HCT116 (cell line): ENCODE measurements at regions not wholly inside any gene's neighbourhood (a gene's known extent, or its start where the extent isn't known, plus 50 kb on each side); places are given as distances from the start of the nearest gene placed in this dataset.

Experiments used
- ATAC-seq: fragments of 200-7000 bp; cut with Tn5 transposase; 2 replicates; pipeline ENCODE4 v1.9.1; 2020; ENCODE audit warnings: mild to moderate bottlenecking, moderate library complexity
- BruUV-seq: library from RNA; stranded (reverse); fragments of 400-500 nt; replicated peaks from 2 replicates; lab custom pipeline; 2021; lab: Mats Ljungman, UMichigan
- CTCF ChIA-PET: fragments of 300-600 bp; sonication (Branson Sonifier 250); formaldehyde crosslinking; loops from one replicate; lab custom pipeline; 2021; ENCODE audit warnings: antibody characterized with exemption; lab: Charles Lee
- POLR2A ChIA-PET: fragments of 300-600, 350-600 bp; sonication (Branson Sonifier 250); formaldehyde crosslinking; loops from one replicate; lab custom pipeline; 2021; ENCODE audit warnings: antibody characterized with exemption; lab: Charles Lee
- RAD21 ChIA-PET, 2 experiments: fragments of 300-600 bp; sonication (Branson Sonifier 250); formaldehyde crosslinking; loops; one replicate each; lab custom pipeline; 2023; ENCODE audit warnings: low total read pairs in 2 of 2; ENCODE audit not compliant: uncharacterized antibody in 2 of 2, unreplicated experiment in 2 of 2, low non-redundant PET in 1 of 2; lab: Charles Lee
- DNase-seq: peaks from one replicate; pipeline ENCODE4 v3.0.0-alpha.2; 2010; ENCODE audit warnings: low read depth, low spot score
- H2AFZ ChIP-seq: fragments of 200-600 bp; shearing (Covaris generic), sonication (generic); 2 replicates; pipeline ENCODE4 v1.6.1; 2017; ENCODE audit warnings: low read depth, mixed run types, mixed read lengths, antibody characterized with exemption, low read length; ENCODE audit not compliant: poor library complexity, severe bottlenecking
- H3K27ac ChIP-seq: 2 replicates; pipeline ENCODE4 v1.5.1; 2012; ENCODE audit warnings: low read depth, low read length
- H3K27me3 ChIP-seq: fragments of 200-600 bp; sonication (generic); 2 replicates; pipeline ENCODE4 v1.6.1; 2016; ENCODE audit warnings: mixed run types, low read length, mixed read lengths; ENCODE audit not compliant: insufficient read depth
- H3K36me3 ChIP-seq, 2 experiments: fragments of 200-500 bp in 1 of 2; fragments of 200-600 bp in 1 of 2; sonication (Bioruptor generic) in 1 of 2; sonication (generic) in 1 of 2; 2 replicates each; pipeline versions ENCODE4 v1.5.1 to v1.6.1; 2014 to 2016; ENCODE audit warnings: low read length in 2 of 2, inconsistent platforms in 1 of 2, mixed read lengths in 1 of 2, mixed run types in 1 of 2; ENCODE audit not compliant: insufficient read depth in 2 of 2, control insufficient read depth in 1 of 2
- H3K4me1 ChIP-seq, 2 experiments: fragments of 200-600 bp in 1 of 2; sonication (generic) in 1 of 2; 2 replicates each; pipeline versions ENCODE4 v1.5.1 to v1.6.1; 2012 to 2017; ENCODE audit warnings: low read length in 2 of 2, inconsistent platforms in 1 of 2, mild to moderate bottlenecking in 1 of 2, mixed read lengths in 1 of 2, mixed run types in 1 of 2, moderate library complexity in 1 of 2; ENCODE audit not compliant: insufficient read depth in 2 of 2, control insufficient read depth in 1 of 2
- H3K4me2 ChIP-seq: fragments of 200-600 bp; sonication (generic); 2 replicates; pipeline ENCODE4 v1.6.1; 2017; ENCODE audit warnings: mixed run types, low read length, mixed read lengths
- H3K4me3 ChIP-seq, 2 experiments: fragments of 200-600 bp in 1 of 2; sonication (generic) in 1 of 2; replicated peaks in 1 of 2; 2 replicates each; pipeline ENCODE4 v1.5.1; 2011 to 2016; ENCODE audit warnings: low read length in 2 of 2, control low read depth in 1 of 2, low read depth in 1 of 2, mild to moderate bottlenecking in 1 of 2, mixed read lengths in 1 of 2, mixed run types in 1 of 2
- H3K79me2 ChIP-seq: fragments of 200-600 bp; sonication (generic); 2 replicates; pipeline ENCODE4 v1.6.1; 2017; ENCODE audit warnings: mild to moderate bottlenecking, mixed run types, low read length, moderate library complexity, mixed read lengths; ENCODE audit not compliant: insufficient read depth
- H3K9ac ChIP-seq: fragments of 200-600 bp; sonication (generic); 2 replicates; pipeline ENCODE4 v1.6.1; 2016; ENCODE audit warnings: low read length, mixed read lengths
- H3K9me2 ChIP-seq: fragments of 200-600 bp; sonication (generic), shearing (Covaris generic); 2 replicates; pipeline ENCODE4 v1.6.1; 2017; ENCODE audit warnings: mixed run types, mild to moderate bottlenecking, moderate library complexity; ENCODE audit not compliant: insufficient read depth
- H3K9me3 ChIP-seq, 2 experiments: fragments of 200-500 bp in 1 of 2; fragments of 200-600 bp in 1 of 2; sonication (Bioruptor generic) in 1 of 2; sonication (generic) in 1 of 2; 2 replicates each; pipeline ENCODE4 v1.6.1; 2014 to 2017; ENCODE audit warnings: low read length in 2 of 2, mixed read lengths in 2 of 2, inconsistent platforms in 1 of 2, low read depth in 1 of 2, mild to moderate bottlenecking in 1 of 2, mixed run types in 1 of 2, moderate library complexity in 1 of 2; ENCODE audit not compliant: control insufficient read depth in 1 of 2, insufficient read depth in 1 of 2
- H4K20me1 ChIP-seq: fragments of 200-600 bp; sonication (generic), shearing (Covaris generic); 2 replicates; pipeline ENCODE4 v1.6.1; 2017; ENCODE audit warnings: mixed run types, mild to moderate bottlenecking, moderate library complexity; ENCODE audit not compliant: insufficient read depth
- CBX3 ChIP-seq: IDR thresholded peaks from 2 replicates; pipeline ENCODE4 v1.6.1; 2012; ENCODE audit warnings: low read depth
- CEBPB ChIP-seq: IDR thresholded peaks from 2 replicates; pipeline ENCODE4 v1.6.1; 2012; ENCODE audit warnings: low read depth
- EGR1 ChIP-seq: IDR thresholded peaks from 2 replicates; pipeline ENCODE4 v1.6.1; 2012; ENCODE audit warnings: low read depth
- EZH2 ChIP-seq: fragments of 200-600 bp; sonication (generic); IDR thresholded peaks from 2 replicates; pipeline ENCODE4 v1.6.1; 2017; ENCODE audit warnings: antibody characterized with exemption, mixed run types
- EZH2phosphoT487 ChIP-seq: fragments of 200-600 bp; IDR thresholded peaks from 2 replicates; pipeline ENCODE4 v1.6.1; 2018; ENCODE audit warnings: antibody characterized with exemption, borderline replicate concordance
- FOSL1 ChIP-seq: IDR thresholded peaks from 2 replicates; pipeline ENCODE4 v1.6.1; 2012; ENCODE audit warnings: low read depth
- JUND ChIP-seq: IDR thresholded peaks from 2 replicates; pipeline ENCODE4 v1.6.1; 2012
- POLR2A ChIP-seq: IDR thresholded peaks from 2 replicates; pipeline ENCODE4 v1.7.0; 2011; ENCODE audit warnings: borderline replicate concordance; ENCODE audit not compliant: insufficient read depth, insufficient read length; ENCODE audit errors: extremely low read depth
- POLR2AphosphoS5 ChIP-seq: IDR thresholded peaks from 2 replicates; pipeline ENCODE4 v1.6.1; 2011; ENCODE audit warnings: mild to moderate bottlenecking, low read depth, low read length, moderate library complexity
- RAD21 ChIP-seq: IDR thresholded peaks from 2 replicates; pipeline ENCODE4 v1.6.1; 2012; ENCODE audit warnings: low read depth, mild to moderate bottlenecking
- SIN3A ChIP-seq: IDR thresholded peaks from 2 replicates; pipeline ENCODE4 v1.6.1; 2012; ENCODE audit warnings: low read depth
- SP1 ChIP-seq: IDR thresholded peaks from 2 replicates; pipeline ENCODE4 v1.6.1; 2012; ENCODE audit warnings: low read depth
- SRF ChIP-seq: IDR thresholded peaks from 2 replicates; pipeline ENCODE4 v1.6.1; 2012; ENCODE audit warnings: low read depth
- YY1 ChIP-seq: IDR thresholded peaks from 2 replicates; pipeline ENCODE4 v1.6.1; 2011; ENCODE audit warnings: low read length, low read depth, moderate library complexity, mild to moderate bottlenecking; ENCODE audit not compliant: insufficient replicate concordance; ENCODE audit errors: extremely low read depth
- ZFX ChIP-seq: fragments of 450-650 bp; IDR thresholded peaks from 2 replicates; pipeline ENCODE4 v1.6.1; 2017
- intact Hi-C: fragments of 100-400 bp; cut with micrococcal nuclease; formaldehyde crosslinking; loops from 2 replicates; pipeline ENCODE4 v1.10.0; 2022
- TF ChIP-seq, protein P1 (sequence below), 3 experiments: fragments of 200-600 bp in 1 of 3; sonication (generic) in 1 of 3; IDR thresholded peaks in 2 of 3; conservative IDR thresholded peaks in 1 of 3; 2 replicates each; pipeline ENCODE4 v1.5.1; 2012 to 2017; ENCODE audit warnings: low read depth in 2 of 3, low read length in 2 of 3, antibody characterized with exemption in 1 of 3, borderline replicate concordance in 1 of 3, control low read depth in 1 of 3, mild to moderate bottlenecking in 1 of 3, mixed read lengths in 1 of 3, mixed run types in 1 of 3, moderate library complexity in 1 of 3; ENCODE audit not compliant: insufficient read depth in 1 of 3
- TF ChIP-seq, protein P2 (sequence below): IDR thresholded peaks from 2 replicates; pipeline ENCODE4 v1.6.1; 2012
- TF ChIP-seq, protein P3 (sequence below): IDR thresholded peaks from 2 replicates; pipeline ENCODE4 v1.6.1; 2012; ENCODE audit warnings: low read depth

DNA sequence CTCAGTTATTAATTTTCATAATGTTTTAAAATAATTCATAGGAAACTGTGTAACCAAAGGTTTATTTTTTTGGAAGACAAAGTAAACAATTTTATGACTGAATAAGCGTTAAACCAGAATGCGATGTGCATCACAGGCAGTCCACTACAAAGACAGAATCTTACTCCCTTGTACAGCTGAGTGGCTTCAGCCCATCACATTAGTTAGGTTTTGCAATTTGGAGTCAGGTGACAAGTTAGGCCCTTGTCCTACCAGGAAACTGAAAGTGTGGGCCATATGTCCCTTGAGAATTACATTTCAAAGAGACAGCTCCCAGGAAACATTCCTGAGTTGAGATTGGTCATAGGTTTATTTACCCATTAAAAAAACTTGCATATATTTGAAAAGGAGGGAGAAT is 156.3 kb downstream of the MEX3B start:
- ATAC-seq (no peak), DNase-seq (no peak)
- no peaks in the 10 kb centered on the region for H3K9me2 ChIP-seq
- no peak overlapping the region for H3K9ac ChIP-seq
- no peak overlapping the region for H3K4me3 ChIP-seq
- intact Hi-C loops: no loop called here
- no peak overlapping the region for H3K27ac ChIP-seq
- H3K9me3 ChIP-seq: no peaks in the 10 kb centered on the region
- no peaks in the 10 kb centered on the region for H3K79me2 ChIP-seq
- H3K4me2 ChIP-seq: no peak overlapping the region
- no TSS peak for BruUV-seq
- ChIA-PET POLR2A (no interaction called here), RAD21 (no interaction called here), CTCF (no interaction called here)
- no peaks in the 10 kb centered on the region for H3K4me1 ChIP-seq
- H4K20me1 ChIP-seq: no peaks in the 10 kb centered on the region
- H3K27me3 ChIP-seq: peaks cover 20% of the 10 kb centered on the region; the same call in 1 of the 2 replicates
- H2AFZ ChIP-seq: no peak overlapping the region
- no peaks in the 10 kb centered on the region for H3K36me3 ChIP-seq
- TF ChIP-seq, protein P1, sequence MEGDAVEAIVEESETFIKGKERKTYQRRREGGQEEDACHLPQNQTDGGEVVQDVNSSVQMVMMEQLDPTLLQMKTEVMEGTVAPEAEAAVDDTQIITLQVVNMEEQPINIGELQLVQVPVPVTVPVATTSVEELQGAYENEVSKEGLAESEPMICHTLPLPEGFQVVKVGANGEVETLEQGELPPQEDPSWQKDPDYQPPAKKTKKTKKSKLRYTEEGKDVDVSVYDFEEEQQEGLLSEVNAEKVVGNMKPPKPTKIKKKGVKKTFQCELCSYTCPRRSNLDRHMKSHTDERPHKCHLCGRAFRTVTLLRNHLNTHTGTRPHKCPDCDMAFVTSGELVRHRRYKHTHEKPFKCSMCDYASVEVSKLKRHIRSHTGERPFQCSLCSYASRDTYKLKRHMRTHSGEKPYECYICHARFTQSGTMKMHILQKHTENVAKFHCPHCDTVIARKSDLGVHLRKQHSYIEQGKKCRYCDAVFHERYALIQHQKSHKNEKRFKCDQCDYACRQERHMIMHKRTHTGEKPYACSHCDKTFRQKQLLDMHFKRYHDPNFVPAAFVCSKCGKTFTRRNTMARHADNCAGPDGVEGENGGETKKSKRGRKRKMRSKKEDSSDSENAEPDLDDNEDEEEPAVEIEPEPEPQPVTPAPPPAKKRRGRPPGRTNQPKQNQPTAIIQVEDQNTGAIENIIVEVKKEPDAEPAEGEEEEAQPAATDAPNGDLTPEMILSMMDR (IDR thresholded peaks at IDR 0.05 in 2 of 3, conservative IDR thresholded peaks at IDR 0.05 in 1 of 3; ENCODE audit: borderline replicate concordance in 1 of 3, insufficient read depth in 1 of 3, low read depth in 2 of 3, low read length in 2 of 3): no peak
- TF ChIP-seq POLR2A: no peak
- TF ChIP-seq, protein P2, sequence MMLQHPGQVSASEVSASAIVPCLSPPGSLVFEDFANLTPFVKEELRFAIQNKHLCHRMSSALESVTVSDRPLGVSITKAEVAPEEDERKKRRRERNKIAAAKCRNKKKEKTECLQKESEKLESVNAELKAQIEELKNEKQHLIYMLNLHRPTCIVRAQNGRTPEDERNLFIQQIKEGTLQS: no peak
- TF ChIP-seq, protein P3, sequence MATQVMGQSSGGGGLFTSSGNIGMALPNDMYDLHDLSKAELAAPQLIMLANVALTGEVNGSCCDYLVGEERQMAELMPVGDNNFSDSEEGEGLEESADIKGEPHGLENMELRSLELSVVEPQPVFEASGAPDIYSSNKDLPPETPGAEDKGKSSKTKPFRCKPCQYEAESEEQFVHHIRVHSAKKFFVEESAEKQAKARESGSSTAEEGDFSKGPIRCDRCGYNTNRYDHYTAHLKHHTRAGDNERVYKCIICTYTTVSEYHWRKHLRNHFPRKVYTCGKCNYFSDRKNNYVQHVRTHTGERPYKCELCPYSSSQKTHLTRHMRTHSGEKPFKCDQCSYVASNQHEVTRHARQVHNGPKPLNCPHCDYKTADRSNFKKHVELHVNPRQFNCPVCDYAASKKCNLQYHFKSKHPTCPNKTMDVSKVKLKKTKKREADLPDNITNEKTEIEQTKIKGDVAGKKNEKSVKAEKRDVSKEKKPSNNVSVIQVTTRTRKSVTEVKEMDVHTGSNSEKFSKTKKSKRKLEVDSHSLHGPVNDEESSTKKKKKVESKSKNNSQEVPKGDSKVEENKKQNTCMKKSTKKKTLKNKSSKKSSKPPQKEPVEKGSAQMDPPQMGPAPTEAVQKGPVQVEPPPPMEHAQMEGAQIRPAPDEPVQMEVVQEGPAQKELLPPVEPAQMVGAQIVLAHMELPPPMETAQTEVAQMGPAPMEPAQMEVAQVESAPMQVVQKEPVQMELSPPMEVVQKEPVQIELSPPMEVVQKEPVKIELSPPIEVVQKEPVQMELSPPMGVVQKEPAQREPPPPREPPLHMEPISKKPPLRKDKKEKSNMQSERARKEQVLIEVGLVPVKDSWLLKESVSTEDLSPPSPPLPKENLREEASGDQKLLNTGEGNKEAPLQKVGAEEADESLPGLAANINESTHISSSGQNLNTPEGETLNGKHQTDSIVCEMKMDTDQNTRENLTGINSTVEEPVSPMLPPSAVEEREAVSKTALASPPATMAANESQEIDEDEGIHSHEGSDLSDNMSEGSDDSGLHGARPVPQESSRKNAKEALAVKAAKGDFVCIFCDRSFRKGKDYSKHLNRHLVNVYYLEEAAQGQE: no peak
- no peak for TF ChIP-seq EZH2
- no peak for TF ChIP-seq FOSL1
- no peak for TF ChIP-seq POLR2AphosphoS5
- TF ChIP-seq EZH2phosphoT487: no peak
- TF ChIP-seq ZFX: no peak
- TF ChIP-seq CBX3: no peak
- TF ChIP-seq SIN3A: no peak
- TF ChIP-seq CEBPB: no peak
- no peak for TF ChIP-seq RAD21
- no peak for TF ChIP-seq SP1
- TF ChIP-seq YY1: no peak
- TF ChIP-seq JUND: no peak
- no peak for TF ChIP-seq SRF
- no peak for TF ChIP-seq EGR1
